Gastrocnemius medialis (tissue), 4 donors: ENCODE measurements at regions not wholly inside any gene's neighbourhood (a gene's known extent, or its start where the extent isn't known, plus 50 kb on each side); places are given as distances from the start of the nearest gene placed in this dataset.

ENCODE experiments used
- POLR2A ChIP-seq, 2 donors: fragments of 450-650 bp; IDR thresholded peaks; one replicate each; pipeline ENCODE4 v1.6.1; 2017; ENCODE audit warnings: antibody characterized with exemption in 2 of 2, mild to moderate bottlenecking in 2 of 2, moderate library complexity in 2 of 2
- TF ChIP-seq, protein P1 (sequence below), 5 experiments: fragments of 450-650 bp in 3 of 5; fragments of 200-600 bp in 2 of 5; sonication (generic) in 2 of 5; IDR thresholded peaks in 4 of 5; conservative IDR thresholded peaks in 1 of 5; 1 replicate in 4 of 5; 2 replicates in 1 of 5; pipeline ENCODE4 v1.5.1; 2016 to 2019; ENCODE audit warnings: antibody characterized with exemption in 5 of 5, mild to moderate bottlenecking in 3 of 5, moderate library complexity in 3 of 5

DNA sequence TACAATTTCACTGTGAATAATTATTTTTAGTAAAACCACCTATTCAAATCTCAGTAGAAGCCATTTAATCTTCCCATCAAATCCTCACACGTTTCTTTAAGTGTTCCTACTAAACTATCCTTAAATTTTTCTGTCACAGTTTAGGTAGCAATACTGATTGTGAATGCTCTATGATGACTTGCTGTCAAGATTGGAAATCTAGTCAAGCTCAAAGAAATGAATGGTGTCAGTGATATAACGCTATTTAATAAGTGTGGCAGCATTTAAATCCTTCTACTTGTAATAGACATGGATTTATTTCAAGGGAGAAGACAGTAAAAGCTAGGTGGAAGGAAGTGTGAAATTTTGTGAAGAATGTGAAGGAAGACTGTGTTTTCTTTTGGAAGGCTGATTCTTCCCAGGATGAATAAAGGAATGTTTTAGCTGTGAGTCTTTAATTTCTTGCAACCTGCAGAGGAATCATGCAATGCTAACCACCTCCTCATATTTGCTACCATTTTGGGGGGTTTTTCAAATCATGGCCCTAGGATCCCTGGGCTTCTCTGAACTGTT lies 936.7 kb upstream of the NEGR1 start:
- TF ChIP-seq, protein P1, sequence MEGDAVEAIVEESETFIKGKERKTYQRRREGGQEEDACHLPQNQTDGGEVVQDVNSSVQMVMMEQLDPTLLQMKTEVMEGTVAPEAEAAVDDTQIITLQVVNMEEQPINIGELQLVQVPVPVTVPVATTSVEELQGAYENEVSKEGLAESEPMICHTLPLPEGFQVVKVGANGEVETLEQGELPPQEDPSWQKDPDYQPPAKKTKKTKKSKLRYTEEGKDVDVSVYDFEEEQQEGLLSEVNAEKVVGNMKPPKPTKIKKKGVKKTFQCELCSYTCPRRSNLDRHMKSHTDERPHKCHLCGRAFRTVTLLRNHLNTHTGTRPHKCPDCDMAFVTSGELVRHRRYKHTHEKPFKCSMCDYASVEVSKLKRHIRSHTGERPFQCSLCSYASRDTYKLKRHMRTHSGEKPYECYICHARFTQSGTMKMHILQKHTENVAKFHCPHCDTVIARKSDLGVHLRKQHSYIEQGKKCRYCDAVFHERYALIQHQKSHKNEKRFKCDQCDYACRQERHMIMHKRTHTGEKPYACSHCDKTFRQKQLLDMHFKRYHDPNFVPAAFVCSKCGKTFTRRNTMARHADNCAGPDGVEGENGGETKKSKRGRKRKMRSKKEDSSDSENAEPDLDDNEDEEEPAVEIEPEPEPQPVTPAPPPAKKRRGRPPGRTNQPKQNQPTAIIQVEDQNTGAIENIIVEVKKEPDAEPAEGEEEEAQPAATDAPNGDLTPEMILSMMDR (IDR thresholded peaks at IDR 0.05 in 4 of 5, conservative IDR thresholded peaks at IDR 0.05 in 1 of 5): no peak
- TF ChIP-seq POLR2A (IDR thresholded peaks at IDR 0.05): no peak
